ENCODE measurements at regions not wholly inside any gene's neighbourhood (a gene's known extent, or its start where the extent isn't known, plus 50 kb on each side); places are given as distances from the start of the nearest gene placed in this dataset.

DNA sequence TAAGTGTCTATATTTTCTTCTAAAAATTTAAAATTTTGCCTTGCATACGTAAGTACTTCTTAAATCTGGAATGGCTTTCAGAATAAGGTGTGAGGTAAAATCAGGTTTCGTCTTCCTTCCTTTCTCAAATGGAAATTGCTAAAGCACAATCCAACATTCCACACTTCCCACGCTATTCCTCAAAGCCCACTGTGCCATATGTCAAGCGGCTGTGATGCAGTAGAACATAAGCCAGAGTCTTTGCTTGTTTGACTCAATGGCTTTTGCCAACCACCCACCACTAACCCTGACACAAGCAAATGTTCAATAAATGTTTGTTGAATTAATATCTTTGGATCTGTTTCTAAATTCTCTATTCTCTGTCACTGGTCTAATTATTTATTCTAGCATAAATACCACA lies 1199.7 kb upstream of the TENM3 start:
- Histone ChIP-seq H3K9ac (no peak overlapping the region), H4K20me1 (ENCODE audit: insufficient read depth) (no peaks in the 10 kb centered on the region), H3K27ac (no peak overlapping the region), H3K4me1 (ENCODE audit: low read depth, poor library complexity, severe bottlenecking) (no peaks in the 10 kb centered on the region), H3K4me2 (no peak overlapping the region), H3K79me2 (ENCODE audit: insufficient read depth, low read depth) (no peaks in the 10 kb centered on the region), H3K27me3 (ENCODE audit: insufficient read depth, low read depth) (no peaks in the 10 kb centered on the region), H3K36me3 (ENCODE audit: insufficient read depth) (no peaks in the 10 kb centered on the region), H2AFZ (ENCODE audit: low read depth) (no peak overlapping the region), H3K4me3 (IDR thresholded peaks at IDR 0.05; ENCODE audit: insufficient read depth, low read depth, low read length) (no peak overlapping the region)
- TF ChIP-seq, protein P1, sequence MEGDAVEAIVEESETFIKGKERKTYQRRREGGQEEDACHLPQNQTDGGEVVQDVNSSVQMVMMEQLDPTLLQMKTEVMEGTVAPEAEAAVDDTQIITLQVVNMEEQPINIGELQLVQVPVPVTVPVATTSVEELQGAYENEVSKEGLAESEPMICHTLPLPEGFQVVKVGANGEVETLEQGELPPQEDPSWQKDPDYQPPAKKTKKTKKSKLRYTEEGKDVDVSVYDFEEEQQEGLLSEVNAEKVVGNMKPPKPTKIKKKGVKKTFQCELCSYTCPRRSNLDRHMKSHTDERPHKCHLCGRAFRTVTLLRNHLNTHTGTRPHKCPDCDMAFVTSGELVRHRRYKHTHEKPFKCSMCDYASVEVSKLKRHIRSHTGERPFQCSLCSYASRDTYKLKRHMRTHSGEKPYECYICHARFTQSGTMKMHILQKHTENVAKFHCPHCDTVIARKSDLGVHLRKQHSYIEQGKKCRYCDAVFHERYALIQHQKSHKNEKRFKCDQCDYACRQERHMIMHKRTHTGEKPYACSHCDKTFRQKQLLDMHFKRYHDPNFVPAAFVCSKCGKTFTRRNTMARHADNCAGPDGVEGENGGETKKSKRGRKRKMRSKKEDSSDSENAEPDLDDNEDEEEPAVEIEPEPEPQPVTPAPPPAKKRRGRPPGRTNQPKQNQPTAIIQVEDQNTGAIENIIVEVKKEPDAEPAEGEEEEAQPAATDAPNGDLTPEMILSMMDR (conservative IDR thresholded peaks at IDR 0.05; ENCODE audit: low read depth, low read length), result no peak

DNA sequence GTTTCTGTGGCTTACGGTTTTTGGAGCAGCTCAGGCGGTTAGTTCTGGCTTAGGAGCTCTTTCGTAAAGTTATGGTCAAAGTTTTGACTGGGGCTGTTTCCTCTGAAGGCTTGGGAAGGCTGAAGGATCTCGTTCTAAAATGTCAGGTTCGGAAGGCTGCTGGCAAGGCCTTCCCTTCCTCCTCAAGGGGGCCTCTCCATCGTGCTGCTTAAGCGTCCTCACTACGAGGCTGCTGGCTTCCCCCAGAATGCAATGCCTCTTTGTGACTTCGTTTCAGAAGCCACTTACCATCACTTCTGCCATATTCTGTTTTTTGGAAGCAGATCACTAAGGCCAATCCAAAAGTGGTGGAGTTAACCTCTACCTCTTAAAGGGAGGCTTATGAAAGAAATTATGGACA lies 1196.4 kb upstream of the TENM3 start:
- H2AFZ ChIP-seq (ENCODE audit: low read depth), result no peak overlapping the region

DNA sequence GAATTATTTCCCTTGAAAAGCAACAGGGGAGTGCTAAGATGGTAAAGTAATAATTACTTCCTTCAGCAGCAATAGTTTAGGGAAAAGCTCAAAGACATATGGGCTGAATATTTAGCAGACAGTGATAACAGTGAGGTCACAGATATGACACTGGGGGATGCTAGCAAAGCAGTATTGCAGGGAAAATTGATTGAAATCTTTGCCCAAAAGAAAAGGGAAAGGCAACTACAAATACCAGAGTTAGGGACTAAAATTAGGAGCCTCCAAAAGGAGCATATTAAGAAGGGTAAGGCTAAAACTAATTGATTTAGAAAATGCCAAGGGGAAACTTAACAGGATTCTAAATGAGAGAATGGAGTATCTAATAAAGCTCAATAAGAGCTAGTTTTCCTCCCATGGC lies 1191.3 kb upstream of the TENM3 start:
- TF ChIP-seq, protein P1 (conservative IDR thresholded peaks at IDR 0.05; ENCODE audit: low read depth, low read length), result no peak
- no peak overlapping the region for H3K4me3 ChIP-seq (IDR thresholded peaks at IDR 0.05; ENCODE audit: insufficient read depth, low read depth, low read length)
- H3K4me2 ChIP-seq, result no peak overlapping the region
- no peaks in the 10 kb centered on the region; the same call in 1 of the 2 replicates for H4K20me1 ChIP-seq (ENCODE audit: insufficient read depth)
- no peaks in the 10 kb centered on the region for H3K79me2 ChIP-seq (ENCODE audit: insufficient read depth, low read depth)
- no peak overlapping the region for H3K27ac ChIP-seq
- H3K4me1 ChIP-seq (ENCODE audit: low read depth, poor library complexity, severe bottlenecking), result no peaks in the 10 kb centered on the region
- H3K36me3 ChIP-seq (ENCODE audit: insufficient read depth), result no peaks in the 10 kb centered on the region
- no peak overlapping the region for H3K9ac ChIP-seq
- H2AFZ ChIP-seq (ENCODE audit: low read depth), result no peak overlapping the region
- no peaks in the 10 kb centered on the region for H3K27me3 ChIP-seq (ENCODE audit: insufficient read depth, low read depth)

More for the DNA sequence above, 1196.4 kb upstream of the TENM3 start:
- H3K27ac ChIP-seq, result no peak overlapping the region
- H3K9ac ChIP-seq, result no peak overlapping the region
- H3K4me1 ChIP-seq (ENCODE audit: low read depth, poor library complexity, severe bottlenecking), result no peaks in the 10 kb centered on the region
- H4K20me1 ChIP-seq (ENCODE audit: insufficient read depth), result no peaks in the 10 kb centered on the region
- TF ChIP-seq, protein P1 (conservative IDR thresholded peaks at IDR 0.05; ENCODE audit: low read depth, low read length), result no peak
- no peak overlapping the region for H3K4me3 ChIP-seq (IDR thresholded peaks at IDR 0.05; ENCODE audit: insufficient read depth, low read depth, low read length)
- no peak overlapping the region for H3K4me2 ChIP-seq
- H3K27me3 ChIP-seq (ENCODE audit: insufficient read depth, low read depth), result no peaks in the 10 kb centered on the region
- no peaks in the 10 kb centered on the region for H3K36me3 ChIP-seq (ENCODE audit: insufficient read depth)
- no peaks in the 10 kb centered on the region for H3K79me2 ChIP-seq (ENCODE audit: insufficient read depth, low read depth)

DNA sequence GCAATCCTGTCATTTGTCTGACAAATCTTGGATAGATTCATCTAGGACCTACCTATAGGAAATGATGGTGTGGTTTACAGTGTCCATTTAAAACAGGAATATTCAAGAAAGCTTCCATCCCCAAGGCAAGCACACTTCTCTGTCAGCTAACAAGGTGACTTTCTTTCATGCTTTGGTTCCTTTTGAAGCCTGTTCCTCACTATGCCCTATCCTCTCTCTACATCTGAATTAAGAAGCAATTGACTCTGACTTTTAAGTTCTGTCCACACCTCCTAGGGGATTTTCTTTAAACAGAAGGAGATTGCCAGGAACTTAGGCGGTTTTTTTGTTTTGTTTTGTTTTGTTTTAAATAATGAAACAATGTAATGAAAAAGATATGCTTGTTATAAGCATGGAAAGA lies 1181.4 kb upstream of the TENM3 start:
- Histone ChIP-seq H4K20me1 (ENCODE audit: insufficient read depth) (no peaks in the 10 kb centered on the region), H3K4me3 (IDR thresholded peaks at IDR 0.05; ENCODE audit: insufficient read depth, low read depth, low read length) (no peak overlapping the region), H3K9ac (no peak overlapping the region), H3K36me3 (ENCODE audit: insufficient read depth) (no peaks in the 10 kb centered on the region), H3K27me3 (ENCODE audit: insufficient read depth, low read depth) (no peaks in the 10 kb centered on the region), H3K27ac (no peak overlapping the region), H3K79me2 (ENCODE audit: insufficient read depth, low read depth) (no peaks in the 10 kb centered on the region), H3K4me2 (no peak overlapping the region), H3K4me1 (ENCODE audit: low read depth, poor library complexity, severe bottlenecking) (no peaks in the 10 kb centered on the region), H2AFZ (ENCODE audit: low read depth) (no peak overlapping the region)
- TF ChIP-seq, protein P1 (conservative IDR thresholded peaks at IDR 0.05; ENCODE audit: low read depth, low read length), result no peak

All from KMS-11 (cell line).